Skeletal muscle satellite cell (primary cell): ENCODE measurements at regions not wholly inside any gene's neighbourhood (a gene's known extent, or its start where the extent isn't known, plus 50 kb on each side); places are given as distances from the start of the nearest gene placed in this dataset.

Experiments used
- H3K27me3 ChIP-seq: 2 replicates; pipeline ENCODE4 v1.7.0; 2013; ENCODE audit warnings: low read length; ENCODE audit not compliant: control insufficient read depth, insufficient read depth
- H3K36me3 ChIP-seq: 2 replicates; pipeline ENCODE4 v1.7.0; 2013; ENCODE audit warnings: mild to moderate bottlenecking, control low read depth, low read length; ENCODE audit not compliant: insufficient read depth
- H3K4me1 ChIP-seq: 2 replicates; pipeline ENCODE4 v1.7.0; 2013; ENCODE audit warnings: low read length; ENCODE audit not compliant: control insufficient read depth, insufficient read depth
- H3K4me2 ChIP-seq: 2 replicates; pipeline ENCODE4 v1.7.0; 2013; ENCODE audit warnings: mild to moderate bottlenecking, low read length
- H3K4me3 ChIP-seq: 2 replicates; pipeline ENCODE4 v1.7.0; 2013; ENCODE audit warnings: low read length
- H3K9ac ChIP-seq: 2 replicates; pipeline ENCODE4 v1.7.0; 2013; ENCODE audit warnings: mild to moderate bottlenecking, low read depth, low read length, moderate library complexity
- H3K9me3 ChIP-seq: replicated peaks from 2 replicates; pipeline ENCODE4 v1.7.0; 2013; ENCODE audit warnings: mild to moderate bottlenecking, control low read depth, low read length

DNA sequence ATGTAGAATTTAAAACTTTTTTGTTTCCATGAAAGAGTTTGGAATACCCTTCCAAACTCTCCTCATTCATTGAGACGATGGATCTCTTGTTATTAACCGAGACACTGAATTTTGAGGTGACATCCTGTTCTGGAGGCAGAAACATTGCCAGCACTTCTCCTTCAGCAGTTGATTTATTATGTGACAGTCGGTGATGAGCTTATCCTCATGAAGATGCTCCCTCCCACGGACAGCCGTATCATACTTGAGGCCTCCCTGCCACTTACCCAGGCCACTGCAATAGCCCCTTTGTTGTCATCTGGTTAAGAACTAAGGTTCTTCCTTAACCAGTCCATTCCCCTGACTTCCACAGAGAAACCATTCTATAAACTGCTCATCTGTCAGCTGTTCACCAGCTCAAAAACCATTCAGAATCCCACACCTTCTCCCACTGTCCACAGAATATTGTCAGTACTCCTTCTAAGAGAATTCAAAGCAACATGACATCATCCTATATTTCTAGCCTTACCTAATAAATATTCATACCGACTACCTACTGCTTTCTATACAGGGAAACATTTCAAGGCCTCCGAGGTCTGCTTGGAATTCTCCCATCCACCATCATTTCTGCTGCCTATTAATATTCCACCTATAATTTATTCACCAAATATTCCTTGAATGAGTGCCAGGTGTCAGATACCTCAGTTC is 139.0 kb upstream of the TRIB2 start:
- Histone ChIP-seq H3K4me2 (no peak overlapping the region), H3K27me3 (no peaks in the 10 kb centered on the region), H3K9ac (no peak overlapping the region), H3K4me3 (no peak overlapping the region), H3K9me3 (no peaks in the 10 kb centered on the region), H3K36me3 (no peaks in the 10 kb centered on the region), H3K4me1 (no peaks in the 10 kb centered on the region)

DNA sequence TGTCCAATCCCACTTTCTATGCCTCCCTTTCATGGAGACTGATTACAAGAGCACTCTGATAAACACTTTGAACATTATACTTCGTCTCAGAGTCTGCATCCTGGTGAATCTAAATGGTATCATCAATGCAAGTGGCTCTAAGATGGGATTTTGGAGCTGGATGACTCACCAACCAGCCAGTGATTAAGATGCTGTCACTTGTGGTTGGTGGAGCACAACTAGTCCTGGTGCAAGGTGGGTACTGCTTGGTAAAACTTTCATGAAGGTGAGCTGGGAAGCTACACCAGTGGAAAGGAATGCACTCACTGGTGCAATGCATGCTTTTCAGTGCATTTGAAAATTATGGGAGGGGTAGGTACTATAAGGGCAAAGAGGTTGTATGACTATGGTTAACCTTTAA is 137.7 kb upstream of the TRIB2 start:
- Histone ChIP-seq H3K4me1 (no peaks in the 10 kb centered on the region), H3K4me2 (no peak overlapping the region), H3K9ac (no peak overlapping the region), H3K36me3 (no peaks in the 10 kb centered on the region), H3K9me3 (no peaks in the 10 kb centered on the region), H3K4me3 (no peak overlapping the region), H3K27me3 (no peaks in the 10 kb centered on the region)

DNA sequence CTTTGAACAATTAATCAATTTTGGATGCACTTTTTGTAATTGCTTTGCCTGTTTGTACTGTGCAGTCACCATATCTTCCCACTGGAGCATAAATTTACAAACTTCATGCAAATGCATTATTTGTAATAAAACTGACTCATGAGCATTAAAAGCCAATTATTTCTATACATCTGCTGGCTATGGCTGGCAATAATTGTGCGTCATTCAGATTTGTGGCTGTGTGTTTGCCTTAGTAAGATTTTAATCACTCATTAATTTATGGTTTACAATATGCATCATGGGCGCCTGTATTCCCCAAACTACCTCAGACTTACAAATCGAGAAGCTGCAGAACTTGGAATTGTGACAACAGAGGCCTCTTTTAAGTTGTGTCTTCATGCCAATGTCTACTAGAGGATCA is 132.4 kb upstream of the TRIB2 start:
- Histone ChIP-seq H3K27me3 (no peaks in the 10 kb centered on the region), H3K4me1 (peaks cover 8% of the 10 kb centered on the region), H3K4me2 (no peak overlapping the region), H3K36me3 (no peaks in the 10 kb centered on the region), H3K4me3 (no peak overlapping the region), H3K9me3 (no peaks in the 10 kb centered on the region), H3K9ac (no peak overlapping the region)

DNA sequence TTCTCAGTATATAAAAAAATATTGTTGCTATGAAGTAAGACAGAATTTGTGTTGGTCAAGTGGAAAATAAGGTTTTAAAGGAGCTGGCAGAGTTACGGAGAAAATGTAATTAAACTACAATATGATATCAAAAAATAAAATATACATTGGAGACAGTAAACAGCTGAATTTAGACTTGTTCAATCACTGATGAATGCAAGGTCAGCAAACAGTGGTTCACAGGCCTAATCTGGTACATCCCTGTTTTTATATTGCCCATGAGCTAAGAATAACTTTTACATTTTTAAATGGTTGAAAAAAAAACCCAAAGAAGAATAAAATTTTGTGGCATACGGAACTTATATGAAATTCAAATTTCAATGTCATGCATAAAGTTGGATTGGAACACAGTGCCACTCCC is 131.0 kb upstream of the TRIB2 start:
- no peaks in the 10 kb centered on the region for H3K36me3 ChIP-seq
- H3K27me3 ChIP-seq = no peaks in the 10 kb centered on the region
- H3K4me3 ChIP-seq = no peak overlapping the region
- H3K4me2 ChIP-seq = no peak overlapping the region
- peaks cover 8% of the 10 kb centered on the region for H3K4me1 ChIP-seq
- no peaks in the 10 kb centered on the region for H3K9me3 ChIP-seq
- H3K9ac ChIP-seq = no peak overlapping the region

DNA sequence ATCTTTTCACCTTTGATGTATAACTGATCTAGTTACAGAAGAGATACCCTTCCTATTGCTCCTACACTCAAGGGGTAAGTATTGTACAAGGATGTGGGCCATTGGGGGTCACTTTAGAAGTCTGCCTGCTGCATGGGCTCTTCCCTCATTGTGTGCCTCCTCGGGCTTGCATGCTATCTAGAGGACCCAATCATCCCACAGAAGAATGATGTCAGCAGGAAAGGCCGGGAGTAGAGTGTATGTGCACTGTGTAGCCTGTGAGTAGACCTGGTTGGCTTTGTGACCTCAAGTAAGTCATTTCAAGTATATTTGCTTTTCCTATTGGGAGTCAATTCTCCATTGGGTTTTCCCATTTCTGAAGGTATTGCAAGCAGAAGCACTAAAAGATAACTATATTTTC is 129.5 kb upstream of the TRIB2 start:
- no peak overlapping the region for H3K9ac ChIP-seq
- no peaks in the 10 kb centered on the region for H3K9me3 ChIP-seq
- H3K4me3 ChIP-seq = no peak overlapping the region
- H3K36me3 ChIP-seq = no peaks in the 10 kb centered on the region
- H3K4me2 ChIP-seq = no peak overlapping the region
- no peaks in the 10 kb centered on the region for H3K27me3 ChIP-seq
- peaks cover 8% of the 10 kb centered on the region for H3K4me1 ChIP-seq

DNA sequence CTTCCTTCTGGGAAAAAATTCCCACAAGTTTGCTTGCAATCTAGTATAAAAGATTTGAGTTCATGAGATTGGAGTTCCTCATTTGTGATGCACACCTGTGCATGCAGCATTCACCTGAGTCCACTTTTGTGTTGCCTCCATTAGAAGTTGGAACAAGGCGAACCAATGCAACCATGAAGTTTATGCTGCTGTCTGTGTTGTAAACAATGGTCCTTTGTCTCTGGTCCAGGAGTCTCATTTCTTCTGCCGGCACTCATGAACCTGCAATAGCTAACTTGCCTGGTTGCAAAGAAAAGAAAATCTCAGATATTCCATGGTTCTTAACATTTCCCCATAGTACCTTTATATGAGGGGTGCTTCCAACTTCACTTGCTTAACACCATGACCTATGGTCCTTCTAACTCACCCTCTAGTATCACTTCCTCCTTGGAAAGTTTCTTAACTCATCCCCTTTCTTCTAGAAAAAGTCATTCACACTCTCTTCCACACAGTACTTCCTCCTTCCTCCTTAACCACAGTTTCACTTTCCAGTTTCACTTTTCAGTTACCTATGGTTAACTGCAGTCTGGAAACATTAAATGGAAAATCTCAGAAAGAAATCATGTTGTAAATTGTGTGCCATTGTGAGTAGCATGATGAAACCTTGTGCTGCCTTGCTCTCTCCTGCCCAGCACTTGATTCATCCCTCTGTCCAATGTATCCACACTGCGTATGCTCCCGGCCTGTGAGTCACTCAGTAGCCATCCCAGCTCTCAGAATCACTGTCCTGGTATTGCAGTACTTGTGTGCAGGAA is 128.8 kb upstream of the TRIB2 start:
- H3K4me3 ChIP-seq = no peak overlapping the region

DNA sequence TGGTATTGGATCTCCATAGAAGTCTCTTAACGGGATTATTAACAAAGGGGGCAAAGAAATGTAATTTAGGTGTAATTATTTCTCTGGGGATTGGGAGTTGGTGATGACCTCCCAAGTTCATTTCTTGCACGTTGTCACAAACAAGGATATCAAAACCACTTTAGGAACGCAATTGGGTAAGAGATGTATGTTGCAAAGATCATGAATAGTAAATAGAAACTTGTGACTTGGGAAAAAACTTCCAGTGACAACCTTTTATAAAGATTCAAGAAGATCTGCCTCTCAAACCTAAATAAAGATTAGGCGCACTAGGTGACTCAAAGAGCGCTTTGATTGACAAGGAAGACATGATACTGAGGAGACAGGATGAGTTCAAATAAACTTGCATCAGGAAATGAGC is 127.8 kb upstream of the TRIB2 start:
- Histone ChIP-seq H3K9me3 (no peaks in the 10 kb centered on the region), H3K9ac (no peak overlapping the region), H3K4me1 (peaks cover 8% of the 10 kb centered on the region), H3K4me2 (no peak overlapping the region), H3K4me3 (no peak overlapping the region), H3K27me3 (no peaks in the 10 kb centered on the region), H3K36me3 (no peaks in the 10 kb centered on the region)

More for the DNA sequence above, 128.8 kb upstream of the TRIB2 start:
- Histone ChIP-seq H3K36me3 (no peaks in the 10 kb centered on the region), H3K9ac (no peak overlapping the region), H3K27me3 (no peaks in the 10 kb centered on the region), H3K4me1 (peaks cover 8% of the 10 kb centered on the region), H3K9me3 (no peaks in the 10 kb centered on the region), H3K4me2 (peak overlapping the region; percentile 48)

DNA sequence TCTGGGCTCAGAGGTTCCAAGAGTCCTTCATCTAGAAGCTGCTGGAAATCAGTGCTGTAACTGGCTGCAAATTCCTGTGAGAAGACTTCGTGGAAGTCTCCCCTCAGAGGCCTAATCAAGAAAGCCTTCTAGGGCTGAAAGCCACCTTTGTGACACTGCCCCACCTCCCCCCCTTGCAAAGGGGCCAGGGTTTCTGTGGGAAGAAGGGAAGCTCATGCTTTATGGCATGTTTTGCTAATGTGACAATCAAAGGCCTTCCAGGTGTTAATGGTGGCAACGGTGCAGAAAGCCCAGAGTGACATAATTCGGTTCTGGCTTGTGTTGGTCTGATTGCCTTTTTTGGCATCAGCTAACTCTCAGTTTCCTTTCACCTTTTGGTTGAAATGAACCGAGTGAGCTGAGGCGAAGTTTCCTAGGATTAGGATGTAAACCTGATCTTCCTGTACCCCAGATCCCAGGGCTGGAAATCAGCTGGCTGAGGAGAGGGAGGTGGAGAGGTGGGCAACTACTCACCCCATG is 126.9 kb upstream of the TRIB2 start:
- H3K4me3 ChIP-seq = no peak overlapping the region
- peaks cover 8% of the 10 kb centered on the region for H3K4me1 ChIP-seq
- H3K36me3 ChIP-seq = no peaks in the 10 kb centered on the region
- H3K9ac ChIP-seq = no peak overlapping the region
- H3K9me3 ChIP-seq = no peaks in the 10 kb centered on the region
- H3K4me2 ChIP-seq = no peak overlapping the region
- H3K27me3 ChIP-seq = no peaks in the 10 kb centered on the region

DNA sequence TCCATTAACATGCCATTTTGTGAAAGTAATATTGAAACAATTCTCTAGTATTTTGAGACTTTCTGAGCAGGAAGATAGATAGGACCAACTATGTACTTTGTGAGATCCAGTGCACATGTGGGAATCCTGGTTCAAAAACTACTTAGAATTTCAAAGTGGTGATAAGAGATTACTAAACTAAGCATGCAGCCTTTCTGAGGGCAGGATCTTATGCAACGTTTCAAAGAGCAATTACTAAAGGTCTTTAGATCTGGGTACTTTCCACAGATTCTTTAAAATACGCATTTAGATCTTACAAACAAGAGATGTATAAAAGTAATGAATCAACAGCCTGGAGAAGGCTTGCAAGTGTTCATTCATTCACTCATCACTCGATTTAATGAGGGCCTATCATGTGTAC is 124.4 kb upstream of the TRIB2 start:
- no peak overlapping the region for H3K4me3 ChIP-seq
- no peak overlapping the region for H3K4me2 ChIP-seq
- no peaks in the 10 kb centered on the region for H3K36me3 ChIP-seq
- H3K9me3 ChIP-seq = no peaks in the 10 kb centered on the region
- H3K4me1 ChIP-seq = peaks cover 8% of the 10 kb centered on the region
- no peak overlapping the region for H3K9ac ChIP-seq
- no peaks in the 10 kb centered on the region for H3K27me3 ChIP-seq

DNA sequence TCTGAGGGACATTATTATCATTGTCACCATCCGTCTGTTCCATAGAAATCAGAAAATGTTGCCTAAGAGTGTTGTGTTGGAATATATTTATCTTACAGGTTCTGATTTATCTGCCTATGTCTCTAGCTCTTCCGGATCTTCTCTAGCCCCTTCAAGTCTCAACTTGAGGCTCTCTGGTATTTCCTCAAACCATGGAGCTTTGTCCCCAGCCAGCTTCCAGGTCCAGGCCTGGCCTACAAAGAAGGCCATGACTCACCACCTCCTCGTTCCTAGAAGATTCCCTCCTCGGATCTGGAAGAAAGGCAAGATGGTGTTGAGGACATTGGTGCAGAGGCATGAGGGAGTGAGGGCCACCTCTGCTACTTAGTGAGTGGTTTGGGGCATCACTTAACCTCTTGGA is 122.1 kb upstream of the TRIB2 start:
- no peaks in the 10 kb centered on the region for H3K27me3 ChIP-seq
- H3K36me3 ChIP-seq = no peaks in the 10 kb centered on the region

DNA sequence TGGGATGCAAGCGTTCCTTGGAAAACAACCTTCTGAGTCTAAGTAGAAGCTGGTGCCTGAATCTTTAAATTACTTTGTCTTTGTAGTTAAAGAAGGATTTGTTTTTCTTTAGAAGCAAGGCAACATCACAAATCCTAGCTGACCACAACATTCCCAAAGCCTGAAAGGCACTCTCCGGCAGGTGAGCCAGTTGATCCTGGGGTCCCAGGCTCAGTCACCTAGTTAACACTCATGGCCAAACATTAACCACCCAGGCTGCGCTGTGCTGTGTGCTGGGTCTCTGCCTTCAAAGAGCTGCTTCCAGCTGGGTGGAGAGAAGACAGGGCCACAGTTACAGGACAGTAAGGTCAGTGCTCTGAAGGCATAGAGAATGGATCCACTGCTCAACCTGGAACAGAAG is 120.0 kb upstream of the TRIB2 start:
- Histone ChIP-seq H3K4me1 (no peaks in the 10 kb centered on the region), H3K9me3 (no peaks in the 10 kb centered on the region), H3K9ac (no peak overlapping the region), H3K4me3 (no peak overlapping the region), H3K4me2 (no peak overlapping the region), H3K27me3 (no peaks in the 10 kb centered on the region), H3K36me3 (no peaks in the 10 kb centered on the region)

More for the DNA sequence above, 122.1 kb upstream of the TRIB2 start:
- Histone ChIP-seq H3K4me1 (no peaks in the 10 kb centered on the region), H3K4me2 (no peak overlapping the region), H3K4me3 (no peak overlapping the region), H3K9me3 (no peaks in the 10 kb centered on the region), H3K9ac (no peak overlapping the region)

DNA sequence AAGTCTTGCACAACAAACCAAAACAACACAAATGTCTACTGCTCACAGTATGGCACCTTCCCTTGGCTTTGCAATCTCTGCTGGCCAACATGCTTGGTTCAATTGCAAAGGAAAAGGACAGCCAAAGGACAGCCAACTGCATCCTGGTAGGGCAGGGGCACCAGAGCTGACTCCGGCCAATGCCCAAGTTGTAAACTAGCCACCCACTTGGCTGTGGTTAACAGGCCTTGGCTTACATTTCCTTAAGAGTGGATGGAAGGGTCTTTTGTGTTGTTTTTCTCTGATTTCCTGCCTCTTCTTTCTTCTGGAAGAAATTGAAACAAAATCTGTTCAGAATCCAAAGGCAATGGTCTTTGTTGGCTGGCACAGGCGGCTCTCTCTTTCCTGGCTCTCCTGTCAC is 119.1 kb upstream of the TRIB2 start:
- H3K9ac ChIP-seq = no peak overlapping the region
- no peak overlapping the region for H3K4me3 ChIP-seq
- no peaks in the 10 kb centered on the region for H3K36me3 ChIP-seq
- H3K27me3 ChIP-seq = no peaks in the 10 kb centered on the region
- no peak overlapping the region for H3K4me2 ChIP-seq
- no peaks in the 10 kb centered on the region for H3K4me1 ChIP-seq
- no peaks in the 10 kb centered on the region for H3K9me3 ChIP-seq
